ENCODE measurements at regions not wholly inside any gene's neighbourhood (a gene's known extent, or its start where the extent isn't known, plus 50 kb on each side); places are given as distances from the start of the nearest gene placed in this dataset.

- CTCF ChIA-PET = no interaction called here
- no peak for FAIRE-seq
- POLR2A ChIA-PET = no interaction called here
- TF ChIP-seq PHF8 (IDR thresholded peaks at IDR 0.05; ENCODE audit: borderline replicate concordance, low read depth) = no peak
- TF ChIP-seq BCL3 (IDR thresholded peaks at IDR 0.05) = no peak
- no peak for TF ChIP-seq SREBF2 (IDR thresholded peaks at IDR 0.05)
- no peak for TF ChIP-seq CBX8 (IDR thresholded peaks at IDR 0.05)
- TF ChIP-seq, protein P1, sequence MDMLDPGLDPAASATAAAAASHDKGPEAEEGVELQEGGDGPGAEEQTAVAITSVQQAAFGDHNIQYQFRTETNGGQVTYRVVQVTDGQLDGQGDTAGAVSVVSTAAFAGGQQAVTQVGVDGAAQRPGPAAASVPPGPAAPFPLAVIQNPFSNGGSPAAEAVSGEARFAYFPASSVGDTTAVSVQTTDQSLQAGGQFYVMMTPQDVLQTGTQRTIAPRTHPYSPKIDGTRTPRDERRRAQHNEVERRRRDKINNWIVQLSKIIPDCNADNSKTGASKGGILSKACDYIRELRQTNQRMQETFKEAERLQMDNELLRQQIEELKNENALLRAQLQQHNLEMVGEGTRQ (IDR thresholded peaks at IDR 0.05) = no peak
- TF ChIP-seq CBX2 (IDR thresholded peaks at IDR 0.05; ENCODE audit: borderline replicate concordance, low read depth) = no peak
- no peak for TF ChIP-seq ZSCAN20 (CRISPR knock-in tag; IDR thresholded peaks at IDR 0.05)
- no peak for TF ChIP-seq ZC3H11A (IDR thresholded peaks at IDR 0.05)
- TF ChIP-seq JUNB (IDR thresholded peaks at IDR 0.05) = no peak
- TF ChIP-seq HEYL (CRISPR knock-in tag; IDR thresholded peaks at IDR 0.05) = no peak
- WGBS (ENCODE audit: missing lambda C conversion rate) = 10% methylated on average over 1 of the region's 1 CpG
- ATAC-seq = no peak
- no peaks in the 10 kb centered on the region for H3K4me1 ChIP-seq
- no peak overlapping the region for H3K4me3 ChIP-seq
- no peak for DNase-seq (ENCODE audit: low read depth in 1 of 2, low spot score in 1 of 2)
- H3K9me3 ChIP-seq = no peaks in the 10 kb centered on the region
- H3K27ac ChIP-seq = no peak overlapping the region
- H3K4me2 ChIP-seq = no peak overlapping the region
Observed at GRCh38 chr6:22694092-22694724, 124.8 kb downstream of the HDGFL1 start.

DNA sequence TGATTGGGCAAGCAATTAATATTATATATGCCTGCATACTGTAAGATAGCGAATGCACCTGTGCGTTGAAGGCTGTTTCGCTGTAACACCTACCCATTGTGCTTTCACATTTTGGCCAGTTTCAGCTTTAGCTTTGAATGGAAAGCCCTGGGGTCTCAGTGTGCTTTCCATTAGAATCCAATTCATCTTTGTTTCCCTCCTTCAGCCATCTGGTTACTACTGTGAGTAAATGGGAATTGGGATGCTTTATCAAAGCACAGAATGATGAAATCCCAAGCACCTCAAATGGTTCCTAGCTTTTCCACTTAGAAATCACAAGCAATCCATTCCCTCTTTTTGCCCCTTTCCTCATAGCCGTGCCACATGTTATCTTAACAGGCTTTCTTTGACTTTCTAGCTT, 127.1 kb downstream of the HDGFL1 start:
- Histone ChIP-seq H3K27ac (no peak overlapping the region), H3K4me1 (no peaks in the 10 kb centered on the region), H3K4me2 (no peak overlapping the region), H3K9me3 (no peaks in the 10 kb centered on the region), H3K4me3 (no peak overlapping the region)
- WGBS (ENCODE audit: missing lambda C conversion rate) = 78% methylated on average over 4 of the region's 4 CpGs
- ChIA-PET POLR2A (no interaction called here), CTCF (interaction anchor here (0.6 kb wide), 1 partner anchor 73 kb away, joined by 3 read pairs; no protein-coding TSS in a partner anchor)
- TF ChIP-seq HDAC2 (IDR thresholded peaks at IDR 0.05) = no peak
- TF ChIP-seq, protein P2, sequence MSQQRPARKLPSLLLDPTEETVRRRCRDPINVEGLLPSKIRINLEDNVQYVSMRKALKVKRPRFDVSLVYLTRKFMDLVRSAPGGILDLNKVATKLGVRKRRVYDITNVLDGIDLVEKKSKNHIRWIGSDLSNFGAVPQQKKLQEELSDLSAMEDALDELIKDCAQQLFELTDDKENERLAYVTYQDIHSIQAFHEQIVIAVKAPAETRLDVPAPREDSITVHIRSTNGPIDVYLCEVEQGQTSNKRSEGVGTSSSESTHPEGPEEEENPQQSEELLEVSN (IDR thresholded peaks at IDR 0.05; ENCODE audit: borderline replicate concordance, low read depth) = no peak
- no peak for TF ChIP-seq RFX5 (IDR thresholded peaks at IDR 0.05)
- no peak for TF ChIP-seq BHLHE40 (IDR thresholded peaks at IDR 0.05; ENCODE audit: low read depth, low read length)
- TF ChIP-seq, protein P1 (IDR thresholded peaks at IDR 0.05) = no peak
- no peak for TF ChIP-seq JUN (IDR thresholded peaks at IDR 0.05)
- TF ChIP-seq KDM5A (IDR thresholded peaks at IDR 0.05) = no peak
- TF ChIP-seq, protein P3, sequence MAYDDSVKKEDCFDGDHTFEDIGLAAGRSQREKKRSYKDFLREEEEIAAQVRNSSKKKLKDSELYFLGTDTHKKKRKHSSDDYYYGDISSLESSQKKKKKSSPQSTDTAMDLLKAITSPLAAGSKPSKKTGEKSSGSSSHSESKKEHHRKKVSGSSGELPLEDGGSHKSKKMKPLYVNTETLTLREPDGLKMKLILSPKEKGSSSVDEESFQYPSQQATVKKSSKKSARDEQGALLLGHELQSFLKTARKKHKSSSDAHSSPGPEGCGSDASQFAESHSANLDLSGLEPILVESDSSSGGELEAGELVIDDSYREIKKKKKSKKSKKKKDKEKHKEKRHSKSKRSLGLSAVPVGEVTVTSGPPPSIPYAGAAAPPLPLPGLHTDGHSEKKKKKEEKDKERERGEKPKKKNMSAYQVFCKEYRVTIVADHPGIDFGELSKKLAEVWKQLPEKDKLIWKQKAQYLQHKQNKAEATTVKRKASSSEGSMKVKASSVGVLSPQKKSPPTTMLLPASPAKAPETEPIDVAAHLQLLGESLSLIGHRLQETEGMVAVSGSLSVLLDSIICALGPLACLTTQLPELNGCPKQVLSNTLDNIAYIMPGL (CRISPR knock-in tag; IDR thresholded peaks at IDR 0.05; ENCODE audit: borderline replicate concordance) = no peak
- TF ChIP-seq, protein P4, sequence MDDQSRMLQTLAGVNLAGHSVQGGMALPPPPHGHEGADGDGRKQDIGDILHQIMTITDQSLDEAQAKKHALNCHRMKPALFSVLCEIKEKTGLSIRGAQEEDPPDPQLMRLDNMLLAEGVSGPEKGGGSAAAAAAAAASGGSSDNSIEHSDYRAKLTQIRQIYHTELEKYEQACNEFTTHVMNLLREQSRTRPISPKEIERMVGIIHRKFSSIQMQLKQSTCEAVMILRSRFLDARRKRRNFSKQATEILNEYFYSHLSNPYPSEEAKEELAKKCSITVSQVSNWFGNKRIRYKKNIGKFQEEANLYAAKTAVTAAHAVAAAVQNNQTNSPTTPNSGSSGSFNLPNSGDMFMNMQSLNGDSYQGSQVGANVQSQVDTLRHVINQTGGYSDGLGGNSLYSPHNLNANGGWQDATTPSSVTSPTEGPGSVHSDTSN (IDR thresholded peaks at IDR 0.05) = no peak
- no peak for TF ChIP-seq FOSL2 (IDR thresholded peaks at IDR 0.05)
- TF ChIP-seq FOSL2 (CRISPR knock-in tag; IDR thresholded peaks at IDR 0.05) = no peak
- TF ChIP-seq ATOH8 (CRISPR knock-in tag; IDR thresholded peaks at IDR 0.05; ENCODE audit: low read depth) = no peak
- TF ChIP-seq EHF (CRISPR knock-in tag; IDR thresholded peaks at IDR 0.05) = no peak
- TF ChIP-seq RCOR1 (IDR thresholded peaks at IDR 0.05; ENCODE audit: low read depth, low read length) = no peak
- no peak for TF ChIP-seq MAZ (IDR thresholded peaks at IDR 0.05; ENCODE audit: borderline replicate concordance, low read depth, low read length)
- FAIRE-seq = no peak
- no peak for DNase-seq (ENCODE audit: low read depth in 1 of 2, low spot score in 1 of 2)
- ATAC-seq = no peak

Data from A549 (cell line).